ENCODE measurements at regions not wholly inside any gene's neighbourhood (a gene's known extent, or its start where the extent isn't known, plus 50 kb on each side); places are given as distances from the start of the nearest gene placed in this dataset.
"Not testable (repeated sequence)": the region's sequence is repeated elsewhere in the genome, so short reads cannot be mapped to it uniquely, and the experiment has no call there.

GRCh38 chr6:141437011-141437410 is 695.7 kb upstream of the GJE1 start:
- DNase-seq, result no peak

GRCh38 chr6:141426400-141426980 is 706.2 kb upstream of the GJE1 start:
- DNase-seq, result no peak

- no peak for DNase-seq
Observed at GRCh38 chr6:141421378-141421777, 711.3 kb upstream of the GJE1 start.

- DNase-seq, result no peak
Observed at GRCh38 chr6:141418076-141418475, 714.6 kb upstream of the GJE1 start.

GRCh38 chr6:141415896-141416295 is 716.8 kb upstream of the GJE1 start:
- no peak for DNase-seq

- no peak for DNase-seq
Observed at GRCh38 chr6:141413196-141413595, 719.5 kb upstream of the GJE1 start.

- no peak for DNase-seq
Observed at GRCh38 chr6:141406761-141407160, 726.0 kb upstream of the GJE1 start.

- DNase-seq, result no peak
Observed at GRCh38 chr6:141403827-141404226, 728.9 kb upstream of the GJE1 start.

- no peak for DNase-seq
Observed at GRCh38 chr6:141403103-141403502, 729.6 kb upstream of the GJE1 start.

- DNase-seq, result no peak
Observed at GRCh38 chr6:141402489-141402888, 730.2 kb upstream of the GJE1 start.

- no peak for DNase-seq
Observed at GRCh38 chr6:141401851-141402250, 730.9 kb upstream of the GJE1 start.

GRCh38 chr6:141401168-141401567 is 731.6 kb upstream of the GJE1 start:
- DNase-seq, result no peak

GRCh38 chr6:141398949-141399348 is 733.8 kb upstream of the GJE1 start:
- no peak for DNase-seq

GRCh38 chr6:141395443-141396008 is 737.2 kb upstream of the GJE1 start:
- no peak for DNase-seq

GRCh38 chr6:141394565-141395051 is 738.1 kb upstream of the GJE1 start:
- no peak for DNase-seq

- no peak for DNase-seq
Observed at GRCh38 chr6:141394125-141394536, 738.6 kb upstream of the GJE1 start.

GRCh38 chr6:141393405-141394124 is 739.2 kb upstream of the GJE1 start:
- no peak for DNase-seq

GRCh38 chr6:141391135-141391534 is 741.6 kb upstream of the GJE1 start:
- not testable (repeated sequence) for DNase-seq

GRCh38 chr6:141388666-141389065 is 744.1 kb upstream of the GJE1 start:
- no peak for DNase-seq

GRCh38 chr6:141370438-141370837 is 762.3 kb upstream of the GJE1 start:
- no peak for DNase-seq

GRCh38 chr6:141366796-141367195 is 765.9 kb upstream of the GJE1 start:
- not testable (repeated sequence) for DNase-seq

- no peak for DNase-seq
Observed at GRCh38 chr6:141364694-141365093, 768.0 kb upstream of the GJE1 start.

GRCh38 chr6:141364232-141364631 is 768.5 kb upstream of the GJE1 start:
- DNase-seq, result no peak

GRCh38 chr6:141361559-141361958 is 771.2 kb upstream of the GJE1 start:
- DNase-seq, result no peak
